ENCODE measurements at regions not wholly inside any gene's neighbourhood (a gene's known extent, or its start where the extent isn't known, plus 50 kb on each side); places are given as distances from the start of the nearest gene placed in this dataset.

GRCh38 chr16:52621651-52622050, 74.7 kb upstream of the TOX3 start:
- TF ChIP-seq CTCF (IDR thresholded peaks at IDR 0.05; ENCODE audit: insufficient read depth, low read depth, low read length) (no peak), EZH2 (IDR thresholded peaks at IDR 0.05; ENCODE audit: insufficient read depth, low read length) (no peak)

All from astrocyte (in vitro differentiated cells and primary cell).